ENCODE measurements at regions not wholly inside any gene's neighbourhood (a gene's known extent, or its start where the extent isn't known, plus 50 kb on each side); places are given as distances from the start of the nearest gene placed in this dataset.

DNA sequence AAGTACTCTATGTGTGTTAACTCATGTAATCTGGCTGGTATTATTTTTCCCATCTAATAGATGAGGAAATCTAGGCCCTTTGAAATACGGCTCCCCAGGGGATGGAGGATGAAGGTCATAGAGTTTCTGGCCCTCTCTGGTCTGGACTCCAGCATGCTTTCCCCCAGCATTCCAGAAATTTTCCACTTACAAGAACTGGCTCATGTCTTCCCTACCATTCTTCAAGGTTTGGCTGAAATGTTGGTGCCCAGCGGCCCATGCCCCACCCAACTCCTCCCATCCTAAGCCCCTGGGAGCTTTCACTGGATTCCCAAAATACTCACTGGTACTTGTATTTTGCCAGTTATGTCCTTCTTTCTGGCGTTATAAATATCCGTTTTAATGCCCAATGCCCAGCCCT lies 237.5 kb upstream of the NLRP1 start:
- no peak for DNase-seq

DNA sequence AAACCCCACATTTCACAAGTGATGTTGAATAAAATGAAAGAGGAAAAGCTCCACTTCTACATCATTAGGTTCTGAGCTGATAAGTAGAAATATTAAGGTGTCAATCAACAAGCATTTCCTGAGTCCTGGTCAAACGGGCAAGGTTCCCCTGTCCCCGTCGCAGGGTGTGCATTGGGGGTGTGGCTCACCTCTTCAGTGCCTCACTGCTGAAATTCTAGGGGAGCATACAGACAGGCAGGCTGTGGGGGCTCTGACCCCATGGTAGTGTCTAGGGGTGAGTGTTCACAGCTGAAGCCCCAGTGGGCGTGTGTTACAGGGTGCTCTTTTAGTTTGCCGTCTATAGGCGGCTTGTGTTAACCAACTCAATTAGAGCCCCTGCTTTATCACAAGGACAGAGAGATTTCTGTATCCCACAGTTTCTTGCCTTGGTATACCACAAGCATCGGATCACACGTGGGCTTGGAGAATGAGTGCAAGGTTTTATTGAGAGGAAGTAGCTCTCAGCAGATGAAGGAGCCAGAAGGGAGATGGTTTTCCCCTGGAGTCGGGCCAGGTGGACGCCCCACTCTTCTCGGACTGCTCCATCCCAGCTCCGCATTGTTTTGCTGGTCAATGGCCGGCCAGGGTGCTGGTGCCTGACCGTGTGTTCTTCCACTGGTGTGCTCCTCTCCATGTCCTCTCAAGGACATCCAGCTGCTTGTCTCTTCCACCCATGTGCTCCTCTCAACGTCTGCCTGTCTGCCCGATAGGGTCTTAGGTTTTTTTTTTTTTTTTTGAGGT lies 238.2 kb upstream of the NLRP1 start:
- no peak for DNase-seq

DNA sequence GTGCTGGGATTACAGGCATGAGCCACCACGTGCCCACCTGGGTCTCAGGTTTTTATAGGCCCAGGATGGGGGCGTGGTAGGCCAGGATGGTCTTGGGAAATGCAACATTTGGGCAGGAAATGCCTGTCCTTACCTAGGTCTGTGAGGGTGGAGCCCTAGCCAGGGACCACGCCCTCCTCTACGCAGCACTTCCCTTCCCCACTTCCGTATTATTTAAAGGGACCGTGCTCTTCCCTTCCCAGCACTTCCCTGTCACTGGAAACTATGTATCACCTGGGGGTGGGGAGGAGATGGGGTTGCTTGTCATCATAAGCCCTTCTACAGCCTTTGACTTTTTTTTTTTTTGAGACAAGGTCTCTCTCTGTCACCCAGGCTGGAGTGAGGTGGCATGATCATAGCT lies 238.9 kb upstream of the NLRP1 start:
- DNase-seq = no peak

DNA sequence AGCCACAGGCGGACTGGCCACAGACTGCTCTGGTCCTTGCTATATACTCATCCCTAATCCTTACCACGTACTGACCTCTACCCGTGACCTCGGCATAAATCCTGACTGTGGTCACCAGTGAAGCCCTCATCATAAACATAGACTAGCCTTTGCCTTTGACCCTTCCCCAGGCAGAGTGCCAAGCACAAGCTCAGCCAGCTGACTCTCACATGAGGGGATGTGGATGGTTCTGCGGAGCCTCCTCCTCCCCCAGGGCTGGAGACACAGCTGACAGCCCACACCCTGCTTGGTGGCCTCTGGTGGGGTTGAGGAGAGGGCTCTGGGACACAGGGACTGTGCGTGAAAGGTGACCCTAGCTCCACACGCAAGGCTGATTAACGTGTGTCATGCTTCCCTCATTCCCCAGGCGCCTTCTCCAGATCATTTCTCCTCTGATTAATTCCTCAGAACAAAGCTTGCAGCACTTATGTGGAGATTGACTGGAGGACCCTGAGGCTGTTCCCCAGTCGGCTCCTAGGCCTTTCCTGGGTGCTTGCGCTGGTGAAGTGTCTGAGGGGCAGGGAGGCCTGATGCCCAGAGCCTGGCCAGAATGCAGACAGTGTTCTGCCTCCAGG lies 241.5 kb upstream of the NLRP1 start:
- DNase-seq = peak; percentile 54

DNA sequence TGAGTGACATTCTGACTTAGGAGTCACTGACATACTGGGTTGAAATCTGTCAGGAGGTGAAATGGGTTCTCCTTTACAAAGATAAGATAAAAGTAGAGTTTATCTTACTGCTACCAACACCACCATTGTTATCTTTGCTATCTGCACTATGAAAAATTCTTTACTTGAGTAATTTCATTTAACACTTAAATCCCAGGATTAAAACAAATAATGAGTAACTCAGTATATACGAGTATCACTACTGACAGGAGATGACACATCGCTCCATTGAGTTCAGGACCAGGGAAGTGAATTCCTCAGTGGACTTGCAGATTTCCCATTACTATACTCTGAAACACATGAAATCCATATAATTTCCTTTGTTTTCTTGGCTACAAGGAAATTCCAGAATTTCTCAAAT lies 242.1 kb upstream of the NLRP1 start:
- no peak for DNase-seq

DNA sequence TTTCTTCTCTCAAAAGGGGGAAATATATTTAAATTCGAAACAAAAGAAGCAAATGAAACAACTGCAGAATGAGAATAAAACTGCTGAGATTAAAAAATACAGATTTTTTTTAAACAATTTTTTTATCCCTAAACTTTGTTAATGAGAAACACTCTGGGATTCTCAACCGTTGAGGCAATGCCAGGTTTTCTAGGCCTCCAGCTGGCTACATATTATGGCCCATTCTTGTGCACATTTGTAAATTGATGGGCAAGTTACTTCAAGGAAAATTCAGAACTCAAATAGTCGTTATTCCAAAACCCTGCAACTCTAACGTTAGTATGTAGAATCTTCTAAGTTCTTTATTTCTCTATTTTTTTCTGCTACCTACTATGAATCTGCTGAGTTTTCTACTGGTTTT lies 239.3 kb upstream of the WSCD1 start:
- DNase-seq = no peak

DNA sequence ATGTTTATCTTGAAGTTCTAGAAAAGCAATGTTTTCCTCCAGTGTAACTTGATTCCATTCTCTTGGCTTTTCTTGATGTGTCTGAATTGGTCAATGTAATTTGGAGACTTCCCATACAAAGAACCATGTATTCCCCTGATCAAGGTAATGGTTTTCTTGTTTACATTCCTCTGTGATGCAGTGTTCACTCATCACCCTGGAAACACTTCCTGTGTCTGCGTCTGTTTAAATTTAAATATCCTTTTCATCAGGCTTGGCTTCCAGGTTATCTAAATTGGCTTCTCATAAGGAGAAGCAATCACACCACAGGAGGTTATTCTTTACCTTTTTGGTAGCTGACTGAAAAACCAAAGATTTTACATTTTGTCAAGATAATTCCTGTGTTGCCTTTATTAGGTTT lies 237.3 kb upstream of the WSCD1 start:
- no peak for DNase-seq

DNA sequence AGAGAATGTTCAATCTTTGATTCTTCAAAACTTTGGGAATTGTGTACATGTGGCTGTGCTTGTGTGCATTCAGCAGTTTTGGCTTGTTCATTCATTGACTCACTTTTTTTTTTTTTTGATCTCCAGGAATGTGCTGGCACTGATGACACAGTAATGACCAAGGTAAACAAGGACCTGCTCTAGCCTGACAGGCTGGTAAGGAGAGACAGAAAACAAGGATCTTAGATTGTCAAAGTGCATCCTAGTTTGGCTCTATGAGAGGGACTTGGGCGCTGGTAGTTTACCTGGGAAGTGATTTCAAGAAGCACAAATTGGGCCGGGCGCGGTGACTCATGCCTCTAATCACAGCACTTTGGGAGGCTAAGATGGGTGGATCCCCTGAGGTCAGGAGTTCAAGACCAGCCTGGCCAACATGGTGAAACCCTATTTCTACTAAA lies 233.1 kb upstream of the WSCD1 start:
- no peak for DNase-seq

DNA sequence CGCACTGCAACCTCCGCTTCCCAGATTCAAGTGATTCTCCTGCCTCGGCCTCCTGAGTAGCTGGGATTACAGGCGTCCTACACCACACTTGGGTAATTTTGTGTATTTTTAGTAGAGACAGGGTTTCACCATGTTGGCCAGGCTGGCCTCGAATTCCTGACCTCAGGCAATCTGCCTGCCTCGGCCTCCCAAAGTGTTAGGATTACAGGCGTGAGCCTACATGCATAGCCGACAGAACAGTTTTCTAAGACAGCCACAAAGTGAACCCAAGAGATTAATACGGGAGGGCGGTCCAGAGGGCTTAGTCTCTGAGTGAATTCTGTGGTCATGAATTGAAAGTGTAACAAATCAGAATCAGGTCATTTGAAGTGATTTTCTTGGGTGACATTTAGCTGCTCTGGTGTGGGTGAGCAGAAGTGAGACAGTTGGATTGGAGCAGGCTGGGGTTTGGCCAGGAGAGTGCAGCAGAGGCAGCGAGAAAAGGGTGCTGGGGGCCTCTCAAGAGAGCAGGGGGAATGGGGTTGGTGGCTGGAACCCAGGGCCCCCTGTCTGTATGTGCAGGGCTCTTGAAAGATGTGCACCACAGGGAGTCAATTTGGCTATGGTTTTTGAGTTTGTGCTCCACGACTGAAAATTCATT lies 231.4 kb upstream of the WSCD1 start:
- no peak for DNase-seq

DNA sequence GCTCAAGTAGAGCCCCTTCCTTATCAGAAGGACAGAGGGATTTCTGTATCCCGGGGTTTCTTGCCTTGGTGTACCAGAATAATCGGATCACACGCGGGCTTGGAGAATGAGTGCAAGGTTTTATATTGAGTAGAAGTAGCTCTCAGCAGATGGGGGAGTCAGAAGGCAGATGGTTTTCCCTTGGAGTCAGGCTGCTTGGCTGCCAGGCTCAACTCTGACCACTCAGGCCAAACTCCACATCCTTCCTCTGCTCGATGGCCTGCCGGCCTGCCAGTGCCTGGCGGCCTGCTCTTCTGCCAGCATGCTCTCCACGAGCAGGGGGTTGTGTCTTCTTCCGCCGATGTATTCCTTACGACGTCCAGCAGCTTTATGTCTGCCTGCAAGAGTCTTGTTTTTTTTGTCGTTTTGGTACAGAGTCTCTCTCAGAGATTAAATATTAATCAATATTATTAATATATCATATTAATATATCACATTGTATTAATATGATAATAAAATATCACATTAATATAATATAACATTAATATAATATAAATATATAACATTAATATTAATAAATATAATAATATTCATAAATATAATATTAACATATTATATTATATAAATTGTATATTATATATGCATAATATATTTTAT lies 229.2 kb upstream of the WSCD1 start:
- no peak for DNase-seq

DNA sequence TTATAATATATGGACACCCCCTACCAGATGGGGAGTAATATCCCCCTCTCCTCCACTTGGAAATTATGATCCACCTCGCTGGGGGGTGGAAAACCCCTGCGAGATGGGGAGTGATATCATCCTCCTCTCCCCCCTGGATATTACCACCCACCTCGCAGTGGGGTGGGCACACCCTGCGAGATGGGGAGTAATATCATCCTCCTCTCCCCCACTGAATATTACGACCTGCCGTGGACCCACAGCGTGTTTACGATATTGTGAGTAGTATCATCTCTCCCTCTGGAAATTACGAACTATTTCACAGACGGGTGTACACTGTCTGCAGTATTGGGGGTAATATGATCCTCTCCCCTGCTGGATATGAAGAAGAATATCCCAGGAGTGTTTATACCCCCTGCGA lies 228.3 kb upstream of the WSCD1 start:
- no peak for DNase-seq

DNA sequence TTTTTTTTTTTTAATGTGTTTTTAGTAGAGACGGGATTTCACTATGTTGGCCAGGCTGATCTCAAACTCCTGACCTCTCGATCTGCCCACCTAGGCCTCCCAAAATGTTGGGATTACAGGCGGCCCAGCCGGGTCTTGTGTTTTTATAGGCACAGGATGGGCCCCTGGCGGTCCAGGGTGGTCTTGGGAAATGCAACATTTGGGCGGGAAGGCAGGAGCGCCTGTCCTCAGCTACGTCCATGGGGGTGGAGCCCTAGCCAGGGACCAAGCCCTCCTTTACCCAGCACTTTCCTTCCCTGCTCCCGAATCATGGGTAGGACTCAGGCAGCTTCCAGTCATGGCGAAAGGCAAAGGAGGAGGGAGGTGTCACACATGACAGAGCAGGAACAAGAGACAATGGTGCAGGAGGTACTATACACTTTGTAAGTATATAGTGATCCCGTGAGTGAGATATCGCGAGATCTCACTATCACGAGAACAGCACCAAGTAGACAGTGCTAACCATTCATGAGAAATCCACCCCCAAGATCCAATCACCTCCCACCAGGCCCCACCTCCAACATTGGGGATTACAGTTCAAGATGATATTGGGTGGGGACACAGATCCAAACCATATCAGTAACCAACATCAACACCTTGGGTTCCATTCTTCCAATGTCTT lies 226.7 kb upstream of the WSCD1 start:
- DNase-seq = no peak

DNA sequence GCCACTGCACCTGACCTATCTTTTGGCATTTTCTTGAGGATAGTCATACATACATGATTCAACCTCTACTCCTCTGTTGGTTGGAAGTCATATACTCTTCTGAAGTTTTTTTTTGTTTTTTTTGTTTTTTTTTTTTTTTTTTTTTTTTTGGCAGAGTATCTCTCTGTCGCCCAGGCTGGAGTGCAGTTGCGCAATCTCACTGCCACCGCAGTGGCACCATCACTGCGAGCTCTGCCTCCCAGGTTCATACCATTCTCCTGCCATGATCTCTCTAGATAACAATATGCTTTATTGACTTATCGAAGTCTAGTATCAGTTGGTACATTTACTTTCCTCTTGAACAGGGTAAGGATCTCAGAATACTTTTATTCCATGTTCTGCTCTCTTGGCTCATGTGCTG lies 224.2 kb upstream of the WSCD1 start:
- no peak for DNase-seq

DNA sequence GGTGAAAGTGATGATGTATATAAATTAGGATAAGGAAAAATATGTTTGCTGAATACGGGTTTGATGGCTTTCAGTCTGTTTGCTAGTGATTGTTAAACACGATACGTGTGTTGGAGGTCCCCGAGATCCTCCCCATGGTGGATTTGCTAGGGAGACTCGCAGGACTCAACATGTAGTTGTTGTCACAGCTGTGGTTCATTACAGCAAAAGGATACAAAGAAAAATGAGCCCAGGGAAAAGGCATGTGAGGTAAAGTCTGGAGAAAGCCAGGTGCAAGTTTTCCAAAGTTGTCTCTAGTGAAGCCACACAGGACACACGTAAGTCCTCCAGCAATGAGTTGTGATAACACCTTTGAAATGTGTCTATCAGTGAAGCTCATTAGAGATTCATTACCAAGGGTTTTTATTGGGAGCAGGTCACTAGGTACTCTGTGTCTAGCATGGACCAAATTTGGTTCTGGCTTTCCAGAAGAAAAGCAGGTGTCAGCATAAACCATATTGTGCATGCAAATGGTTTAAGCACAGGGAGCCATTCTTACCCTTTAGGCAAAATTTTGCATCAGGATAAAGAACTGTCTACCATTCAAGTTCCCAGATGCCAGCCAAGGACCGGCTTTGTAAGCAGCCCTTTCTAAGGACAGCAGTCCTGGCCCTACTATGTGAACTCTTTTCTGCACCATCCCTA lies 215.2 kb upstream of the WSCD1 start:
- DNase-seq = no peak

DNA sequence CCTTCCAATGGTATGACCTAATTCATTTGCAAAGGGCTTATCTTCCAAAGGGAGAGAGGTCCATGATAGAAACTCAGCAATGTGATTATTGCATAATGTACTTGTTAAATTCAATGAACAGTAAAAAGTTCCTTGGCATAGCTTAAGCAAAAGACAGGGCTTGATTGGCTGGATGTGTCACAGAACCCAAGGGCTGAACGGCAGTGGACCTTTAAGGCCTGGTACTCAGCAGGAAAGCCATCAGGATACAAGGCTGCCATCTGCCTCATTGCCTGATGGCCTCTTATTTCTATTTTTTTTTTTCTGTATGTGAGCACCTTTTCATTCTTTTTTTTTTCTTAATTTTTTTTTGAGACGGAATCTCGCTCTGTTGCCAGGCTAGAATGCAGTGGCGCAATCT lies 208.9 kb upstream of the WSCD1 start:
- DNase-seq = no peak

DNA sequence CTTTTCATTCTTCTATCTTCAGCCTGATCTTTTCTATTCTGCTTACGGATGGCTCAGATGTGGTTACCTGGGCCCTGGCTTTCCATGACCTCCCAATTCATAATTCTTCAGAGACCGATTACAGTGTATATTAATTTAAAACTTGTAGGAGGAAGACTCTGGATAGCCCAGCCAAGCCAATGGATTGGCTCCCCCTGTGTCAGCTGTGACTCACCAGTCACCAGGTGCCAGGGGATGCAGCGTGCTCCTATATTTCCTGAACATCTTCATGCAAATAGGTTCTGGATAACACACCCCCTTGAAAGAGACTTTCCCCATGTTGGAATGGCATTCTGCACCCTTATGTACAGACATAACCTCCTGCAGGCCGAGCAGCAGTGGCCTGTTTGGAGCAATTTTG lies 208.3 kb upstream of the WSCD1 start:
- DNase-seq = no peak

DNA sequence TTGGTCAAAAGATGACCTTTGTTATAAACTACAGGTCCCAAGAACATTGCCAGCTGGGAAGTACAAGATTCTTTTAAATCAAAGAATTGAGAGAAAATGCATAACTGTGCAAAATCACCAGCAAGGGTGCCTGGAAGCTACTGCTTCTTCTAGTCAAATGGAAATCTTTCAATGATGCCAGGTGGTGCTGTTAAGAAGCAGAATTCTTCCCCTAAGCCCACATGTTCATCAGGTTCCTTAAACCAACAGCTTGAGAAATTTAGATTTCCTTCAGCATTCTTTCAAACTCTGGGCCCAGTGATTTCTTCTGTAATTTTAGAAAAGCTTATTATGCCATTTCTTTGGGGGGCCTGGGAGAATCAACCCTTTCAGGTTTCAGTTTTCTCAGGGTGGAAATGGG lies 207.8 kb upstream of the WSCD1 start:
- no peak for DNase-seq

DNA sequence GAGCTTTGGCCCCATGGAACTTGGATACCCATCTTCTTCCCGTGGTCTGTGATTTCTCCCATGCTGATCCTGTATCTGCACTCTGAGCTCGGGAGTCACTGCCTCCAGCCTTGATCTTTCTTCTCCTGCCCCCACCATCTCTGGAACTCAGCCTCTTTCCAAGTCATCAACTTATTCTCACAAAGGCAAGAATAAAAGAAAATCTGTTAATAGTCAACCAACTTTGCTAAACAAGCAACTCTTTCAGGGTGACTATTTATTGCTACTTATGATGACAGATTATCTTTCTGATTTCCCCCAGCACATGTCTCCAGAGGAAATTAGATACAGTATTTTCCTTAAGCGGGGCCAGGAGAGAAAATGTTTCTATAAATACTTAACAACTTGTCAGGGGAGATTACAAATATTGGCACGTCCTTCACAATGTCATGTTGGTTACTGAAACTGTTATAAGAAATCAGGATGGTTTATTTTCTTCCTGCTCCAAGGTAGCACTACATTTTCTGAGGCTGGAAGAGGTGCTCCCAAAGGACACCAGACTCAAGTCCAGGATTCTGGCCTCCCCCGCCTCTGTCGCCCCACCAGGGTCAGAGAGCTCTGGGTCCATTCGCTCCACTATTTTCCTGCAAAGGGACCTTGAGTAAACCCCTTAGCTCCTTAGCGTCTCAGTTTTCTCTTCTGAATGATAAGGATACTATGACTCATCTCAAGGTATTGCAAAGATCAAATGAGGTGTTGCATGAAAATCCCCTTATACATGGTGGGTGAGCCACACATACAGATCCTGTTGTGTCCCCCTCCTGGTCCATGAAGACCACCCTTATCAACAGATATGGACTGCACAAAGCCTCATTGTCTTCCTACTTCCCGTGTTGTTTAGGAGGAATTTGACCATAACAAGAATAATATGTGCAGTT lies 205.2 kb upstream of the WSCD1 start:
- DNase-seq = no peak

DNA sequence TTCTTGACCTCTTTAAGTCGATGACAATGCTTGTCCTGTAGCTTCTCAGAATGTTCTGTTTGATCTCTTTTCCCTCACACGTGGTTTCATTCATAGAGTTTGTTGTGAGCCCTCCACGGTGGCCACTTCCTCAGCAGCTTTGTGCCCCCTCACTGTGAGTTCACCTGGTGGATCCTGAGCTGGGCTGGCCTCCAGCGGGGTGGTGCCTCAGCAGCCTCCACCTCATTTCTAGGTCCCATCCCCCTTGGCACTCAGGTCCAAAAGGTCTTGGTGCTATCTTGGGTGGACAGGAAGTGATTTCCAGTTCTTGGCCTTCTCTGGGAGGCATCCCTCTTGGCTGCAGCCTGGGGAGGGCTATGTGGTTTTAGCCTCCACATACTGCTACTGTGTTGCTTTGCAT lies 203.2 kb upstream of the WSCD1 start:
- DNase-seq = no peak

DNA sequence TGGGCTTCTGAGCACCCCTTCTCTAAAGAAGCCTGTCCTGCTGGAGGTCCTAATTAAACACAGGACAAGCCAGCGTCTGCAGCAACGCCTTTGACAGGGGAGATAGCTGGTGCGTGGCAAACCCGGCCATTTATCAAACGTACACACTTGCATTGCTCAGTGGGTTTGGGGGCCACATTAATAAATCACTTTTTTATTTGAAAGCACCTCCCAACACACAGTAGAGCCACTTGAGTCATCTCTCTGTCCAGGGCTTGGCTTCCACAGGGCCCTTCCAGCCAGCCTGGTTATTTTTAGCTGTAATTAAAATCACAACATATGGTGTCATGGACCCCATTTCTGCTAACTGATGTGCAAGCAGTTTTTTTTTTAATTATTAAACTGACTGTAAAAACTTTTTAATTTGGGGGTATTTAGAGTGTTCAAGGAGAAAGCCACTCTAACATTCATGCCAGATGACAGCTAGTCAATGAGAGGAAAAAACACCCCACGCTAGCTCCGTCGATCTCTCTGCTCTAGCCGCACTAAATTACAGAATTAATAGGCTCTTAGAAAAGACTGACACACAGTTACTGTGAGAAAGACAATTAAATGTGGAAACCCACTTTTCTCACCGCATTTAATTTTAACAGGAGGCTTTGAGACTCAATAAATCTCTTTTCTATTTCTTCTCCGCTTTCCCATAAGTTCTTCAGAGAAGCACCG lies 201.0 kb upstream of the WSCD1 start:
- no peak for DNase-seq

All from right kidney (tissue), 1 donor.